ENCODE measurements at regions not wholly inside any gene's neighbourhood (a gene's known extent, or its start where the extent isn't known, plus 50 kb on each side); places are given as distances from the start of the nearest gene placed in this dataset.

- WGBS, 2 donors, result 50 to 89% methylated on average over 1 of the region's 1 CpG
- ATAC-seq, result no peak
- intact Hi-C loops (cut with DNase I), result no loop called here
Observed at GRCh38 chr10:44573821-44574220, 188.9 kb upstream of the CXCL12 start.

GRCh38 chr10:44574596-44575480 is 189.9 kb upstream of the CXCL12 start:
- no peak for DNase-seq
- TF ChIP-seq CTCF (IDR thresholded peaks at IDR 0.05) (no peak), POLR2A (IDR thresholded peaks at IDR 0.05) (no peak)
- intact Hi-C loops (cut with DNase I), result no loop called here

More at GRCh38 chr10:44573821-44574220, 188.9 kb upstream of the CXCL12 start:
- Histone ChIP-seq H3K4me1 (no peaks in the 10 kb centered on the region), H3K9me3 (no peaks in the 10 kb centered on the region), H3K27ac (no peak overlapping the region), H3K27me3 (no peaks in the 10 kb centered on the region), H3K36me3 (replicated peaks in 1 of 2; ENCODE audit: insufficient read depth in 1 of 2, low read depth in 2 of 2) (no peaks in the 10 kb centered on the region), H3K4me3 (no peak overlapping the region)
- TF ChIP-seq POLR2A (IDR thresholded peaks at IDR 0.05) (no peak), CTCF (IDR thresholded peaks at IDR 0.05) (no peak)
- DNase-seq, result no peak

GRCh38 chr10:44575601-44576380 is 190.9 kb upstream of the CXCL12 start:
- intact Hi-C loops (cut with DNase I), result no loop called here
- no peak for DNase-seq
- H3K27ac ChIP-seq, result no peak overlapping the region

More at GRCh38 chr10:44574596-44575480, 189.9 kb upstream of the CXCL12 start:
- no peaks in the 10 kb centered on the region for H3K27me3 ChIP-seq
- 85 to 90% methylated on average over 8 to 10 of the region's 10 CpGs for WGBS, 2 donors
- no peak overlapping the region for H3K4me3 ChIP-seq
- no peak overlapping the region for H3K27ac ChIP-seq
- no peak for ATAC-seq
- H3K9me3 ChIP-seq, result no peaks in the 10 kb centered on the region
- no peaks in the 10 kb centered on the region for H3K36me3 ChIP-seq (replicated peaks in 1 of 2; ENCODE audit: insufficient read depth in 1 of 2, low read depth in 2 of 2)
- no peaks in the 10 kb centered on the region for H3K4me1 ChIP-seq

GRCh38 chr10:44576702-44577191 is 191.8 kb upstream of the CXCL12 start:
- Histone ChIP-seq H3K27ac (no peak overlapping the region), H3K4me1 (no peaks in the 10 kb centered on the region), H3K27me3 (no peaks in the 10 kb centered on the region), H3K4me3 (no peak overlapping the region), H3K9me3 (no peaks in the 10 kb centered on the region), H3K36me3 (replicated peaks in 1 of 2; ENCODE audit: insufficient read depth in 1 of 2, low read depth in 2 of 2) (no peaks in the 10 kb centered on the region)
- DNase-seq (no peak), ATAC-seq (no peak)
- 70 to 86% methylated on average over 6 of the region's 6 CpGs for WGBS, 2 donors
- intact Hi-C loops (cut with DNase I), result no loop called here
- TF ChIP-seq CTCF (IDR thresholded peaks at IDR 0.05), result no peak
- TF ChIP-seq POLR2A (IDR thresholded peaks at IDR 0.05), result no peak

More at GRCh38 chr10:44575601-44576380, 190.9 kb upstream of the CXCL12 start:
- 80 to 87% methylated on average over 16 to 18 of the region's 18 CpGs for WGBS, 2 donors
- Histone ChIP-seq H3K9me3 (no peaks in the 10 kb centered on the region), H3K36me3 (replicated peaks in 1 of 2; ENCODE audit: insufficient read depth in 1 of 2, low read depth in 2 of 2) (no peaks in the 10 kb centered on the region), H3K27me3 (no peaks in the 10 kb centered on the region), H3K4me1 (no peaks in the 10 kb centered on the region), H3K4me3 (no peak overlapping the region)
- no peak for ATAC-seq
- no peak for TF ChIP-seq CTCF (IDR thresholded peaks at IDR 0.05)
- TF ChIP-seq POLR2A (IDR thresholded peaks at IDR 0.05), result no peak

Measured in body of pancreas (tissue), 4 donors.